H1 (cell line): ENCODE measurements at regions not wholly inside any gene's neighbourhood (a gene's known extent, or its start where the extent isn't known, plus 50 kb on each side); places are given as distances from the start of the nearest gene placed in this dataset.

Experiments
- CTCF ChIA-PET: fragments of 300-600 bp; sonication (Branson Sonifier 250); formaldehyde crosslinking; loops from one replicate; lab custom pipeline; 2021; ENCODE audit not compliant: partially characterized antibody; lab: Charles Lee
- POLR2A ChIA-PET: fragments of 300-600 bp; sonication (Branson Sonifier 250); formaldehyde crosslinking; loops from one replicate; lab custom pipeline; 2021; ENCODE audit warnings: inconsistent platforms; ENCODE audit not compliant: partially characterized antibody; lab: Charles Lee
- DNase-seq, 2 experiments: peaks; one replicate each; pipeline versions ENCODE4 v3.0.0 to v3.0.0-alpha.2; 2010 to 2022; ENCODE audit warnings: low spot score in 2 of 2, low read depth in 1 of 2, mixed read lengths in 1 of 2
- FAIRE-seq: peaks from 2 replicates; lab custom pipeline; 2011; peaks lifted over from hg19 to GRCh38; lab: Jason Lieb, UNC
- H2AFZ ChIP-seq: 2 replicates; pipeline ENCODE4 v1.8.1; 2012; ENCODE audit warnings: low read length, inconsistent platforms
- H2AK5ac ChIP-seq: 2 replicates; pipeline ENCODE4 v1.6.1; 2013; ENCODE audit warnings: low read depth, low read length
- H2BK120ac ChIP-seq: replicated peaks from 2 replicates; pipeline ENCODE3; 2013; ENCODE audit warnings: low read depth, low read length, inconsistent platforms
- H2BK12ac ChIP-seq: 2 replicates; pipeline ENCODE4 v1.6.1; 2013; ENCODE audit warnings: low read depth, low read length
- H2BK15ac ChIP-seq: 2 replicates; pipeline ENCODE4 v1.6.1; 2013; ENCODE audit warnings: low read length
- H2BK20ac ChIP-seq: 2 replicates; pipeline ENCODE4 v1.6.1; 2013; ENCODE audit warnings: low read length
- H2BK5ac ChIP-seq: 2 replicates; pipeline ENCODE4 v1.6.1; 2013; ENCODE audit warnings: low read depth, low read length
- H3K14ac ChIP-seq: 2 replicates; pipeline ENCODE4 v1.6.1; 2013; ENCODE audit warnings: inconsistent platforms; ENCODE audit not compliant: insufficient read length
- H3K18ac ChIP-seq: 2 replicates; pipeline ENCODE4 v1.6.1; 2013; ENCODE audit warnings: low read length; ENCODE audit errors: extremely low read depth
- H3K23ac ChIP-seq: 2 replicates; pipeline ENCODE4 v1.6.1; 2013; ENCODE audit warnings: inconsistent platforms; ENCODE audit not compliant: insufficient read length
- H3K23me2 ChIP-seq: 2 replicates; pipeline ENCODE4 v1.6.1; 2013; ENCODE audit warnings: low read depth, low read length
- H3K27ac ChIP-seq: 2 replicates; pipeline ENCODE4 v1.6.1; 2011; ENCODE audit warnings: low read depth, low read length, inconsistent platforms
- H3K27me3 ChIP-seq, 4 experiments: replicated peaks in 1 of 4; 1 replicate in 1 of 4; 2 replicates in 3 of 4; pipeline versions ENCODE4 v1.6.1 to v1.8.1; 2011 to 2013; ENCODE audit warnings: low read length in 3 of 4, mild to moderate bottlenecking in 3 of 4, inconsistent platforms in 2 of 4, mixed read lengths in 2 of 4, moderate library complexity in 1 of 4; ENCODE audit not compliant: control insufficient read depth in 3 of 4, insufficient read depth in 3 of 4; ENCODE audit errors: extremely low read depth in 1 of 4
- H3K36me3 ChIP-seq, 4 experiments: 2 replicates each; pipeline versions ENCODE4 v1.6.1 to v1.8.1; 2011 to 2013; ENCODE audit warnings: mild to moderate bottlenecking in 4 of 4, low read length in 3 of 4, moderate library complexity in 2 of 4, control low read depth in 1 of 4, inconsistent platforms in 1 of 4; ENCODE audit not compliant: insufficient read depth in 4 of 4, control insufficient read depth in 2 of 4
- H3K4ac ChIP-seq: replicated peaks from 2 replicates; pipeline ENCODE3; 2013; ENCODE audit warnings: low read length, low read depth, mixed read lengths, inconsistent platforms; ENCODE audit not compliant: insufficient read length
- H3K4me1 ChIP-seq, 4 experiments: replicated peaks in 1 of 4; 1 replicate in 1 of 4; 2 replicates in 3 of 4; pipeline versions ENCODE4 v1.6.1 to v1.8.1; 2011 to 2013; ENCODE audit warnings: low read length in 3 of 4, inconsistent platforms in 2 of 4, mixed read lengths in 1 of 4; ENCODE audit not compliant: insufficient read depth in 4 of 4, control insufficient read depth in 3 of 4
- H3K4me2 ChIP-seq, 2 experiments: 2 replicates each; pipeline versions ENCODE4 v1.6.1 to v1.8.1; 2011 to 2013; ENCODE audit warnings: low read depth in 2 of 2, low read length in 2 of 2, control low read depth in 1 of 2, inconsistent platforms in 1 of 2, mild to moderate bottlenecking in 1 of 2; ENCODE audit not compliant: insufficient read depth in 1 of 2
- H3K4me3 ChIP-seq, 4 experiments: fragments of 200-600, 300-600 bp in 1 of 4; sonication (generic), shearing (Covaris generic), sonication (Bioruptor Twin) in 1 of 4; 2 replicates each; pipeline versions ENCODE4 v1.5.1 to v1.8.1; 2011 to 2016; ENCODE audit warnings: low read length in 4 of 4, low read depth in 3 of 4, control low read depth in 2 of 4, inconsistent platforms in 2 of 4, mild to moderate bottlenecking in 2 of 4, mixed read lengths in 1 of 4, moderate library complexity in 1 of 4; ENCODE audit not compliant: insufficient read depth in 2 of 4; ENCODE audit errors: extremely low read depth in 1 of 4
- H3K56ac ChIP-seq: replicated peaks from 2 replicates; pipeline ENCODE3; 2013; ENCODE audit warnings: low read depth, mild to moderate bottlenecking, mixed read lengths, low read length, inconsistent platforms; ENCODE audit not compliant: insufficient read length
- H3K79me1 ChIP-seq: 2 replicates; pipeline ENCODE4 v1.6.1; 2013; ENCODE audit warnings: low read depth, low read length, control low read depth
- H3K79me2 ChIP-seq, 2 experiments: 2 replicates each; pipeline versions ENCODE4 v1.6.1 to v1.8.1; 2012 to 2013; ENCODE audit warnings: low read length in 2 of 2, mild to moderate bottlenecking in 2 of 2, inconsistent platforms in 1 of 2; ENCODE audit not compliant: insufficient read depth in 2 of 2, control insufficient read depth in 1 of 2
- H3K9ac ChIP-seq, 4 experiments: replicated peaks in 1 of 4; 1 replicate in 1 of 4; 2 replicates in 3 of 4; pipeline versions ENCODE4 v1.6.1 to v1.8.1; 2011 to 2013; ENCODE audit warnings: low read depth in 3 of 4, low read length in 3 of 4, control low read depth in 2 of 4, mild to moderate bottlenecking in 2 of 4, moderate library complexity in 2 of 4, inconsistent platforms in 1 of 4; ENCODE audit errors: extremely low read depth in 1 of 4
- H3K9me3 ChIP-seq, 2 experiments: 2 replicates each; pipeline versions ENCODE4 v1.6.1 to v1.8.1; 2012 to 2013; ENCODE audit warnings: mild to moderate bottlenecking in 2 of 2, moderate library complexity in 2 of 2, control low read depth in 1 of 2, inconsistent platforms in 1 of 2, low read depth in 1 of 2, low read length in 1 of 2, mixed read lengths in 1 of 2; ENCODE audit not compliant: insufficient read depth in 2 of 2
- H4K20me1 ChIP-seq, 2 experiments: replicated peaks in 1 of 2; 2 replicates each; pipeline versions ENCODE3 to v1.8.1; 2011 to 2013; ENCODE audit warnings: inconsistent platforms in 2 of 2, low read length in 2 of 2, mild to moderate bottlenecking in 1 of 2; ENCODE audit not compliant: insufficient read depth in 2 of 2, control insufficient read depth in 1 of 2
- H4K5ac ChIP-seq: 2 replicates; pipeline ENCODE4 v1.6.1; 2013; ENCODE audit warnings: low read length, low read depth, mixed read lengths, inconsistent platforms; ENCODE audit not compliant: insufficient read length
- H4K8ac ChIP-seq: 2 replicates; pipeline ENCODE4 v1.8.0; 2013; ENCODE audit warnings: mild to moderate bottlenecking, moderate library complexity, low read length, inconsistent platforms; ENCODE audit not compliant: insufficient read depth; ENCODE audit errors: extremely low read depth
- H4K91ac ChIP-seq: replicated peaks from 2 replicates; pipeline ENCODE3; 2013; ENCODE audit warnings: low read length, mixed read lengths, inconsistent platforms; ENCODE audit not compliant: insufficient read length
- CBX5 ChIP-seq: fragments of 300-800, 300-1000 bp; sonication (generic); IDR thresholded peaks from 2 replicates; pipeline ENCODE4 v1.7.1; 2016; ENCODE audit warnings: antibody characterized with exemption, low read length, low read depth
- EZH2 ChIP-seq: fragments of 200-600 bp; sonication (generic); IDR thresholded peaks from 2 replicates; pipeline ENCODE4 v1.7.1; 2012; ENCODE audit warnings: low read depth, mild to moderate bottlenecking, moderate library complexity, low read length, inconsistent platforms; ENCODE audit not compliant: severe bottlenecking
- GABPA ChIP-seq: IDR thresholded peaks from 2 replicates; pipeline ENCODE4 v1.6.1; 2011; ENCODE audit warnings: mild to moderate bottlenecking, low read length, moderate library complexity, borderline replicate concordance; ENCODE audit not compliant: insufficient read depth
- MAX ChIP-seq: IDR thresholded peaks from 2 replicates; pipeline ENCODE4 v1.6.1; 2012; ENCODE audit warnings: inconsistent platforms
- NRF1 ChIP-seq: IDR thresholded peaks from 2 replicates; pipeline ENCODE4 v1.6.1; 2011; ENCODE audit warnings: mild to moderate bottlenecking, low read depth, low read length, improper control_type of control experiment
- PHF8 ChIP-seq: fragments of 200-600 bp; sonication (generic); conservative IDR thresholded peaks from 2 replicates; pipeline ENCODE4 v1.7.1; 2012; ENCODE audit warnings: low read depth, mild to moderate bottlenecking, inconsistent platforms, low read length, moderate library complexity
- RNF2 ChIP-seq: fragments of 200-900, 300-1000 bp; sonication (generic); IDR thresholded peaks from 2 replicates; pipeline ENCODE4 v1.7.1; 2016; ENCODE audit warnings: borderline replicate concordance, low read depth, mild to moderate bottlenecking, antibody characterized with exemption, low read length; ENCODE audit not compliant: poor library complexity, severe bottlenecking; ENCODE audit errors: missing control alignments
- RXRA ChIP-seq: IDR thresholded peaks from 2 replicates; pipeline ENCODE4 v1.6.1; 2011; ENCODE audit warnings: low read depth, mild to moderate bottlenecking, low read length, moderate library complexity; ENCODE audit not compliant: insufficient read depth
- SP1 ChIP-seq: IDR thresholded peaks from 2 replicates; pipeline ENCODE4 v1.6.1; 2011; ENCODE audit warnings: low read depth, low read length
- SRF ChIP-seq: IDR thresholded peaks from 2 replicates; pipeline ENCODE4 v1.6.1; 2011; ENCODE audit warnings: mild to moderate bottlenecking, low read depth, low read length, moderate library complexity
- SUZ12 ChIP-seq: fragments of 200-600 bp; sonication (generic); IDR thresholded peaks from 2 replicates; pipeline ENCODE4 v1.6.1; 2012; ENCODE audit warnings: mild to moderate bottlenecking, inconsistent platforms, low read length, moderate library complexity, mixed read lengths
- WGBS, 2 experiments: shearing (Covaris generic) in 1 of 2; methylation state at CpG; one replicate each; pipeline versions ENCODE4 v1.1.6 to v1.1.7; 2013 to 2015; ENCODE audit warnings: low lambda C conversion rate in 2 of 2, mixed read lengths in 2 of 2, inconsistent platforms in 1 of 2, low coverage in 1 of 2, missing lambda C conversion rate in 1 of 2; ENCODE audit not compliant: insufficient replicate concordance in 2 of 2, insufficient coverage in 1 of 2, insufficient read length in 1 of 2; ENCODE audit errors: extremely low coverage in 1 of 2, missing lambda C conversion rate in 1 of 2; 5-methylcytosine and 5-hydroxymethylcytosine counted together

DNA sequence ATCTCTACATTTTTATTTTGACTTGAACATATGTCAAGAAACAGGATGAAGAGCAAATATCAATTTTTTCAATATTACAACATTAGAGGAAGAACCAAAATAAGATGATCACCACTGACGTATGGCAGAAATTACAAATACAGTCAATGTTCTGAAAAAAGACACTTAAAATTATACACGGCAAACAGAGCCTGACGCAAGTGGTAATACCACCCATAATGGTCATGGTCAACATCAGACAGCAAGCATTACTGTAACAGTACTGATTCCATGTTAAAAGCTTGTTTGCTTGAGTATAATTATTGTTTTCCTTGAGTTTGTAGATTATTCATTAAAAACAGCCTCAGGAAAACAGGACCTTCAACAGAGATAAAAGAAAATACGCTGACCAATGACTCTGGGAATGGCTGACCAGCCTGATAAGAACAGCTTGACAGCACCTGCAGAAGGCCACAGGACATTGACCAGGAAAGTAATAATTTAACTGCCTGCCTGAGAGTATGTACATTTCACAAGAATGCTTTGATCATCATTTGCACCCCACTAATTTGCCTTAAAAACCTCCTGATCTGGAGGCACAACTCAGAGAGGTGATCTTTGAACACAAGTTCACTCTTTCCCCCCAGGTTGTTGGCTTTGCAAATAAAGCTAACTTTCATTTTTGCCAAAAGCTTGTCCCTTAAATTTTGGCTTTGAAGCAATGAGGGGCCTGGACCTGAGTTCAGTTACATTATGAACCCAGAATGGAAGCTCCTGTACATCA is 187.3 kb downstream of the IPO8 start:
- POLR2A ChIA-PET = no interaction called here
- no peak for TF ChIP-seq GABPA
- TF ChIP-seq EZH2 = no peak
- no peak for TF ChIP-seq RNF2
- no peak for TF ChIP-seq RXRA
- TF ChIP-seq MAX = no peak
- no peak for TF ChIP-seq NRF1
- TF ChIP-seq SUZ12 = no peak
- no peak for TF ChIP-seq SRF
- no peak for TF ChIP-seq SP1
- no peak for TF ChIP-seq PHF8
- no peak for TF ChIP-seq CBX5
- no peak overlapping the region for H3K27ac ChIP-seq
- no peak overlapping the region for H2AK5ac ChIP-seq
- DNase-seq = no peak
- H3K4me2 ChIP-seq = no peak overlapping the region
- no peak overlapping the region for H3K18ac ChIP-seq
- H2BK20ac ChIP-seq = no peak overlapping the region
- no peak for FAIRE-seq
- H3K9me3 ChIP-seq = no peaks in the 10 kb centered on the region
- no peak overlapping the region for H2BK120ac ChIP-seq
- CTCF ChIA-PET = interaction anchor here (1.0 kb wide), 1 partner anchor 22 kb away, joined by 3 read pairs; no protein-coding TSS in a partner anchor
- H4K8ac ChIP-seq = no peak overlapping the region
- no peak overlapping the region for H4K91ac ChIP-seq
- no peaks in the 10 kb centered on the region for H3K27me3 ChIP-seq
- no peak overlapping the region for H2BK12ac ChIP-seq
- H3K4me3 ChIP-seq = no peak overlapping the region
- no peak overlapping the region for H3K14ac ChIP-seq
- no peak overlapping the region for H2BK5ac ChIP-seq
- no peaks in the 10 kb centered on the region for H4K20me1 ChIP-seq
- WGBS, 2 experiments = 85% methylated on average over 4 of the region's 4 CpGs; no CpG with 5 or more reads in 1 of the 2 experiments
- H3K79me1 ChIP-seq = no peaks in the 10 kb centered on the region
- H3K4ac ChIP-seq = no peak overlapping the region
- no peaks in the 10 kb centered on the region for H3K79me2 ChIP-seq
- no peaks in the 10 kb centered on the region for H3K23me2 ChIP-seq
- H2BK15ac ChIP-seq = no peak overlapping the region
- no peaks in the 10 kb centered on the region for H3K4me1 ChIP-seq
- H3K56ac ChIP-seq = no peak overlapping the region
- no peak overlapping the region for H2AFZ ChIP-seq
- H3K9ac ChIP-seq = no peak overlapping the region
- no peak overlapping the region for H3K23ac ChIP-seq
- no peak overlapping the region for H4K5ac ChIP-seq
- H3K36me3 ChIP-seq = no peaks in the 10 kb centered on the region
